ENCODE measurements at regions not wholly inside any gene's neighbourhood (a gene's known extent, or its start where the extent isn't known, plus 50 kb on each side); places are given as distances from the start of the nearest gene placed in this dataset.

DNA sequence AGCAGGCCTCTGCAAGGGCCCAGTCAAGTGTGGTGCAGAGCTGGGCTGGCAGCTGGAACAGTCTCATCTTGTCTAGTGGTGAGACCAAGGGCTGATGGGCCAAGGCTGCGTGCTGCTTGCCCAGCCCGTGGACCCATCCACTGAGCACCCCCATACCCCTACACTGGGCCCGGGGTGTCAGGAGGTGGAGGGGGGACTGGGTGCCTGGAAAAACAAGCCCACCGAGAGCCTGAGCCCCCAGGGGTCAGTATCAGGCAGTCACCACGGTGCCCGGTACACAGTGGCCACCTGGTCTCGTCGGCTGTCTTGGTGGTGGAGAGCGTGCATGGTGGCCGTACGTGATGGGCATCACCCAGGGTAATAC is 238.3 kb downstream of the SEC14L1 start:
- H3K9me3 ChIP-seq (ENCODE audit: insufficient read depth, low read length) = no peaks in the 10 kb centered on the region
- no peak overlapping the region for H3K4me3 ChIP-seq (ENCODE audit: insufficient read depth, low read length, poor library complexity, severe bottlenecking)
- no peaks in the 10 kb centered on the region for H3K36me3 ChIP-seq (ENCODE audit: low read length)
- no peaks in the 10 kb centered on the region for H3K27me3 ChIP-seq (ENCODE audit: low read length)
- TF ChIP-seq, protein P1, sequence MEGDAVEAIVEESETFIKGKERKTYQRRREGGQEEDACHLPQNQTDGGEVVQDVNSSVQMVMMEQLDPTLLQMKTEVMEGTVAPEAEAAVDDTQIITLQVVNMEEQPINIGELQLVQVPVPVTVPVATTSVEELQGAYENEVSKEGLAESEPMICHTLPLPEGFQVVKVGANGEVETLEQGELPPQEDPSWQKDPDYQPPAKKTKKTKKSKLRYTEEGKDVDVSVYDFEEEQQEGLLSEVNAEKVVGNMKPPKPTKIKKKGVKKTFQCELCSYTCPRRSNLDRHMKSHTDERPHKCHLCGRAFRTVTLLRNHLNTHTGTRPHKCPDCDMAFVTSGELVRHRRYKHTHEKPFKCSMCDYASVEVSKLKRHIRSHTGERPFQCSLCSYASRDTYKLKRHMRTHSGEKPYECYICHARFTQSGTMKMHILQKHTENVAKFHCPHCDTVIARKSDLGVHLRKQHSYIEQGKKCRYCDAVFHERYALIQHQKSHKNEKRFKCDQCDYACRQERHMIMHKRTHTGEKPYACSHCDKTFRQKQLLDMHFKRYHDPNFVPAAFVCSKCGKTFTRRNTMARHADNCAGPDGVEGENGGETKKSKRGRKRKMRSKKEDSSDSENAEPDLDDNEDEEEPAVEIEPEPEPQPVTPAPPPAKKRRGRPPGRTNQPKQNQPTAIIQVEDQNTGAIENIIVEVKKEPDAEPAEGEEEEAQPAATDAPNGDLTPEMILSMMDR (IDR thresholded peaks at IDR 0.05; ENCODE audit: insufficient read depth, low read length, poor library complexity, severe bottlenecking) = no peak
- no peak for TF ChIP-seq EZH2phosphoT487 (conservative IDR thresholded peaks at IDR 0.05; ENCODE audit: low read length)
- H3K79me2 ChIP-seq (ENCODE audit: insufficient read depth, low read length) = no peaks in the 10 kb centered on the region
- no peak overlapping the region for H3K27ac ChIP-seq (ENCODE audit: low read depth, low read length)
- no peaks in the 10 kb centered on the region for H3F3A ChIP-seq (ENCODE audit: insufficient read depth)
- H2AFZ ChIP-seq (ENCODE audit: low read depth, low read length, severe bottlenecking) = no peak overlapping the region
- no peaks in the 10 kb centered on the region for H3K9me2 ChIP-seq (replicated peaks; ENCODE audit: insufficient read depth, low read length)
- no peak overlapping the region for H3K4me2 ChIP-seq (ENCODE audit: low read depth, low read length, poor library complexity, severe bottlenecking)
- no peak overlapping the region for H3K9ac ChIP-seq (ENCODE audit: low read length)
- no peaks in the 10 kb centered on the region for H4K20me1 ChIP-seq (ENCODE audit: low read depth, low read length)

DNA sequence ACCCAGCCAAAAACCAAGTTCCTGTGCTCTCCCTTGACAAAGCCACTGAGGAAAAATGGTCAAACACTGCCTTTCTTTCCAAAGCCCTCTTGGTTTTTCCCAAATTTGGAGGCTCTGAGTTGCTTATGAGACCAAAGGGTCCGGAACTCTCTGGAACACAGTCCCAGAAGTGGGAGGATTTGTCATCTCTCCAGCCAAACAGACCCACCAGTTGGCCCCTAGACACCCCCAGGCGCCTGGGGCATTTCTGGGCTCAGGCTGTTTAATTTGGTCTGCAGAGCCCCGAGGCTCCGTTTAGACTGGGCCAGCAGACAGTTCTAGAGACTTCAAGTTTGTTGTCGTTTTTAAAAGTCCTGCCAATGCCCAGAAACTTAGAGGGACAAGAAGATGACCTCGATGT is 239.1 kb downstream of the SEC14L1 start:
- Histone ChIP-seq H3K9me3 (ENCODE audit: insufficient read depth, low read length) (no peaks in the 10 kb centered on the region), H3F3A (ENCODE audit: insufficient read depth) (no peaks in the 10 kb centered on the region), H3K27ac (ENCODE audit: low read depth, low read length) (no peak overlapping the region), H3K4me3 (ENCODE audit: insufficient read depth, low read length, poor library complexity, severe bottlenecking) (no peak overlapping the region), H3K79me2 (ENCODE audit: insufficient read depth, low read length) (no peaks in the 10 kb centered on the region), H2AFZ (ENCODE audit: low read depth, low read length, severe bottlenecking) (no peak overlapping the region), H3K4me2 (ENCODE audit: low read depth, low read length, poor library complexity, severe bottlenecking) (no peak overlapping the region), H4K20me1 (ENCODE audit: low read depth, low read length) (no peaks in the 10 kb centered on the region), H3K9ac (ENCODE audit: low read length) (no peak overlapping the region), H3K27me3 (ENCODE audit: low read length) (no peaks in the 10 kb centered on the region), H3K9me2 (replicated peaks; ENCODE audit: insufficient read depth, low read length) (no peaks in the 10 kb centered on the region), H3K36me3 (ENCODE audit: low read length) (no peaks in the 10 kb centered on the region)
- TF ChIP-seq EZH2phosphoT487 (conservative IDR thresholded peaks at IDR 0.05; ENCODE audit: low read length) = no peak
- TF ChIP-seq, protein P1 (IDR thresholded peaks at IDR 0.05; ENCODE audit: insufficient read depth, low read length, poor library complexity, severe bottlenecking) = no peak

DNA sequence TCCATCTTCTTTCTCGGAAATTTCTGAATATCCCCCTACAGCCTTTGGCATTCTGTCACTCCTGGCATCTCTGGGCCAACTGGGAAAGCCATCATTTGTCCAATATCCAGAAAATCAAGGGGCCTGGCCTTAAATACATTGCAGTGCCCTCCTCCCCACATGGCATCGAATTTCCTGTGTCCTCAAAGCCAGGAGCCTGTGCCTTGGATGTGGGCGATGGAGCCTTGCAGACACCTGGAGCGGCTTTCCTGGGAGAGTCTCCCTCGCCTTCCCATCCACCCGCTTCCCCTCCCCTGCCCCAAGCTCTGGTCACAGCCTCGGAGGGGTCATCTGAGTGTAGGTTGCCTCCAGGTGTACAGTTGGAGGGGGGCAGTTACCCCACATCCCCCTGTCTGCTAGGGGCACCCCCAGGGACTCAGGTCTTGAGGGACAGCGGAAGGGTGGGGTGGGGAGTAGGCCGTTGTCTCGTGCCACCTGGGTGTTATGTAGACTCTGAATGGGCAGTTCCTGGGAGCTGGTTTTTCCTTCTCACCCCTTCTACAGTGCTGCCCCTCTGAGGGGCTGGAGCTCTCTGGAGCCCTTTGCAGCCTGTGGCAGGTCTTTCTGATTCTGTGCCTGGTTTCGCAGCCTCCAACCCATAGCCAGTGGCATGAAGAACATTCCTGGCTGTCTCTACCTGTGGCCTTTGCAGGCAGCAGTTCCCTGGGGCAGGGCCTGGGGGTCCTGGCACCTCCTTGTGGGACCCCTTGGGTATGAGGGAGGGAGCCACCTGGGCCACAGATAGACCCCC is 239.8 kb downstream of the SEC14L1 start:
- H2AFZ ChIP-seq (ENCODE audit: low read depth, low read length, severe bottlenecking) = no peak overlapping the region
- no peaks in the 10 kb centered on the region for H3F3A ChIP-seq (ENCODE audit: insufficient read depth)
- H3K4me3 ChIP-seq (ENCODE audit: insufficient read depth, low read length, poor library complexity, severe bottlenecking) = no peak overlapping the region
- no peaks in the 10 kb centered on the region for H3K9me2 ChIP-seq (replicated peaks; ENCODE audit: insufficient read depth, low read length)
- H3K4me2 ChIP-seq (ENCODE audit: low read depth, low read length, poor library complexity, severe bottlenecking) = no peak overlapping the region
- H3K9me3 ChIP-seq (ENCODE audit: insufficient read depth, low read length) = no peaks in the 10 kb centered on the region
- H4K20me1 ChIP-seq (ENCODE audit: low read depth, low read length) = no peaks in the 10 kb centered on the region
- no peaks in the 10 kb centered on the region for H3K27me3 ChIP-seq (ENCODE audit: low read length)
- no peaks in the 10 kb centered on the region for H3K79me2 ChIP-seq (ENCODE audit: insufficient read depth, low read length)
- no peak overlapping the region for H3K27ac ChIP-seq (ENCODE audit: low read depth, low read length)
- H3K9ac ChIP-seq (ENCODE audit: low read length) = no peak overlapping the region
- TF ChIP-seq, protein P1 (IDR thresholded peaks at IDR 0.05; ENCODE audit: insufficient read depth, low read length, poor library complexity, severe bottlenecking) = no peak
- no peak for TF ChIP-seq EZH2phosphoT487 (conservative IDR thresholded peaks at IDR 0.05; ENCODE audit: low read length)
- H3K36me3 ChIP-seq (ENCODE audit: low read length) = no peaks in the 10 kb centered on the region
